ENCODE measurements at regions not wholly inside any gene's neighbourhood (a gene's known extent, or its start where the extent isn't known, plus 50 kb on each side); places are given as distances from the start of the nearest gene placed in this dataset.

GRCh38 chr18:48488388-48488850, 50.4 kb upstream of the CTIF start:
- H3K4me3 ChIP-seq (ENCODE audit: low read depth, low read length) = no peak overlapping the region
- peak; percentile 95 for DNase-seq (ENCODE audit: low read depth)
- no peak for TF ChIP-seq CTCF (conservative IDR thresholded peaks at IDR 0.05; ENCODE audit: low read depth, low read length)

- TF ChIP-seq CTCF (conservative IDR thresholded peaks at IDR 0.05; ENCODE audit: low read depth, low read length) = no peak
- DNase-seq (ENCODE audit: low read depth) = peak; percentile 63
- no peak overlapping the region for H3K4me3 ChIP-seq (ENCODE audit: low read depth, low read length)
Observed at GRCh38 chr18:48486754-48487153, 52.1 kb upstream of the CTIF start.

GRCh38 chr18:48485828-48486405, 52.9 kb upstream of the CTIF start:
- H3K4me3 ChIP-seq (ENCODE audit: low read depth, low read length) = no peak overlapping the region
- no peak for DNase-seq (ENCODE audit: low read depth)
- no peak for TF ChIP-seq CTCF (conservative IDR thresholded peaks at IDR 0.05; ENCODE audit: low read depth, low read length)

GRCh38 chr18:48481092-48481491, 57.7 kb upstream of the CTIF start:
- H3K4me3 ChIP-seq (ENCODE audit: low read depth, low read length) = no peak overlapping the region
- DNase-seq (ENCODE audit: low read depth) = no peak

GRCh38 chr18:48479531-48479930, 59.3 kb upstream of the CTIF start:
- no peak for TF ChIP-seq CTCF (conservative IDR thresholded peaks at IDR 0.05; ENCODE audit: low read depth, low read length)
- H3K4me3 ChIP-seq (ENCODE audit: low read depth, low read length) = no peak overlapping the region
- DNase-seq (ENCODE audit: low read depth) = no peak

More at GRCh38 chr18:48481092-48481491, 57.7 kb upstream of the CTIF start:
- TF ChIP-seq CTCF (conservative IDR thresholded peaks at IDR 0.05; ENCODE audit: low read depth, low read length) = no peak

GRCh38 chr18:48477348-48477747, 61.5 kb upstream of the CTIF start:
- no peak for DNase-seq (ENCODE audit: low read depth)
- no peak for TF ChIP-seq CTCF (conservative IDR thresholded peaks at IDR 0.05; ENCODE audit: low read depth, low read length)
- no peak overlapping the region for H3K4me3 ChIP-seq (ENCODE audit: low read depth, low read length)

- no peak overlapping the region for H3K4me3 ChIP-seq (ENCODE audit: low read depth, low read length)
- no peak for TF ChIP-seq CTCF (conservative IDR thresholded peaks at IDR 0.05; ENCODE audit: low read depth, low read length)
- DNase-seq (ENCODE audit: low read depth) = no peak
Observed at GRCh38 chr18:48476550-48476917, 62.3 kb upstream of the CTIF start.
